ENCODE measurements at regions not wholly inside any gene's neighbourhood (a gene's known extent, or its start where the extent isn't known, plus 50 kb on each side); places are given as distances from the start of the nearest gene placed in this dataset.

GRCh38 chr14:101114726-101115515, 211.4 kb upstream of the RTL1 start:
- no peak for TF ChIP-seq CTCF (IDR thresholded peaks at IDR 0.05; ENCODE audit: insufficient read depth, low read depth, low read length)
- H3K4me3 ChIP-seq (ENCODE audit: low read depth, low read length): no peak overlapping the region
- DNase-seq (ENCODE audit: low read depth): no peak

- no peak for DNase-seq (ENCODE audit: low read depth)
- H3K4me3 ChIP-seq (ENCODE audit: low read depth, low read length): no peak overlapping the region
- TF ChIP-seq CTCF (IDR thresholded peaks at IDR 0.05; ENCODE audit: insufficient read depth, low read depth, low read length): no peak
These were observed 212.1 kb upstream of the RTL1 start for GRCh38 chr14:101115652-101116051.

GRCh38 chr14:101116065-101116464, 212.5 kb upstream of the RTL1 start:
- no peak for TF ChIP-seq CTCF (IDR thresholded peaks at IDR 0.05; ENCODE audit: insufficient read depth, low read depth, low read length)
- no peak for DNase-seq (ENCODE audit: low read depth)
- no peak overlapping the region for H3K4me3 ChIP-seq (ENCODE audit: low read depth, low read length)

GRCh38 chr14:101116486-101117130, 213.1 kb upstream of the RTL1 start:
- TF ChIP-seq CTCF (IDR thresholded peaks at IDR 0.05; ENCODE audit: insufficient read depth, low read depth, low read length): no peak
- no peak overlapping the region for H3K4me3 ChIP-seq (ENCODE audit: low read depth, low read length)
- DNase-seq (ENCODE audit: low read depth): no peak

- DNase-seq (ENCODE audit: low read depth): no peak
- H3K4me3 ChIP-seq (ENCODE audit: low read depth, low read length): no peak overlapping the region
- TF ChIP-seq CTCF (IDR thresholded peaks at IDR 0.05; ENCODE audit: insufficient read depth, low read depth, low read length): no peak
These were observed 214.0 kb upstream of the RTL1 start for GRCh38 chr14:101117543-101117942.

GRCh38 chr14:101118233-101118632, 214.7 kb upstream of the RTL1 start:
- no peak for DNase-seq (ENCODE audit: low read depth)
- TF ChIP-seq CTCF (IDR thresholded peaks at IDR 0.05; ENCODE audit: insufficient read depth, low read depth, low read length): no peak
- H3K4me3 ChIP-seq (ENCODE audit: low read depth, low read length): no peak overlapping the region
